Small intestine (tissue), 7 donors: ENCODE measurements at regions not wholly inside any gene's neighbourhood (a gene's known extent, or its start where the extent isn't known, plus 50 kb on each side); places are given as distances from the start of the nearest gene placed in this dataset.

Source experiments
- DNase-seq, 2 donors: peaks; one replicate each; pipeline versions ENCODE4 v3.0.0 to v3.0.0-alpha.2; 2013
- FAIRE-seq: peaks from 2 replicates; lab custom pipeline; 2012; peaks lifted over from hg19 to GRCh38; lab: Jason Lieb, UNC
- H3K27ac ChIP-seq, 3 donors: one replicate each; pipeline ENCODE4 v1.5.1; 2013; ENCODE audit warnings: low read length in 2 of 3, mild to moderate bottlenecking in 2 of 3, control low read depth in 1 of 3, inconsistent platforms in 1 of 3, low read depth in 1 of 3, moderate library complexity in 1 of 3
- H3K27me3 ChIP-seq, 3 donors: one replicate each; pipeline ENCODE4 v1.6.1; 2013; ENCODE audit warnings: low read length in 3 of 3, inconsistent platforms in 1 of 3; ENCODE audit not compliant: control insufficient read depth in 3 of 3, insufficient read depth in 3 of 3
- H3K36me3 ChIP-seq, 3 donors: one replicate each; pipeline ENCODE4 v1.6.1; 2013; ENCODE audit warnings: low read length in 3 of 3, inconsistent platforms in 1 of 3, low read depth in 1 of 3, mild to moderate bottlenecking in 1 of 3, moderate library complexity in 1 of 3; ENCODE audit not compliant: control insufficient read depth in 3 of 3, insufficient read depth in 2 of 3
- H3K4me1 ChIP-seq, 3 donors: one replicate each; pipeline ENCODE4 v1.6.1; 2013; ENCODE audit warnings: low read length in 2 of 3, inconsistent platforms in 1 of 3, low read depth in 1 of 3, mild to moderate bottlenecking in 1 of 3, moderate library complexity in 1 of 3; ENCODE audit not compliant: control insufficient read depth in 3 of 3, insufficient read depth in 2 of 3
- H3K4me3 ChIP-seq, 3 donors: one replicate each; pipeline ENCODE4 v1.5.1; 2013; ENCODE audit warnings: low read length in 3 of 3, control low read depth in 1 of 3, inconsistent platforms in 1 of 3, low read depth in 1 of 3, mild to moderate bottlenecking in 1 of 3, moderate library complexity in 1 of 3
- H3K9me3 ChIP-seq, 2 donors: one replicate each; pipeline ENCODE4 v1.6.1; 2013; ENCODE audit warnings: low read depth in 1 of 2, low read length in 1 of 2; ENCODE audit not compliant: control insufficient read depth in 2 of 2, insufficient read depth in 1 of 2
- WGBS, 3 donors: extraction: QIAGEN DNeasy Blood & Tissue Kit; methylation state at CpG; one replicate each; pipeline ENCODE4 v1.1.7; 2013; 5-methylcytosine and 5-hydroxymethylcytosine counted together
- donor health status: healthy with polysubstance abuse.
- donor health status: control.
- donor health status: control.
- donor health status: Bipolar disorder and iron deficiency.
- donor health status: healthy.

DNA sequence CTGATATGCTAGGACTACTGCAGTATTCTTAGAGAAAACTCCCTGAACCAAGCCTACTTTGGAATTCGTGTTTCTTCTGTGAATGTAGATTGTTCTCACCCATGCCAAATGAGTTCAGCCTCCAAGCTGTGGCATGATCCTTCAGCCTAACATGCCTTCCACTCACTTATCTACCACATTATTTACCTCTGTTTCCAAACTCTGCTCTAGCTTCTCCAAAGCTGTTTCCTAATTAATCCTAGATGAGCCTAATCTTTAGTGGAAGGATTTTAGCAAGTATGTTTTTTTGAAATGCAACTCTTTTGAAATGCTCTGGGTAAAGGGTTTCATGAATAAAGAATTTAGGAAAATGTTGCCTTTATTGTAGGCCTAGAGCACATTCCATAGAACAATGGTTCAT, 152.9 kb upstream of the MMADHC start:
- no peaks in the 10 kb centered on the region for H3K36me3 ChIP-seq
- no peak for DNase-seq
- 76 to 89% (median 88%) methylated on average over 1 of the region's 1 CpG for WGBS, 3 donors
- no peaks in the 10 kb centered on the region for H3K9me3 ChIP-seq
- H3K27me3 ChIP-seq = no peaks in the 10 kb centered on the region
- no peaks in the 10 kb centered on the region for H3K4me1 ChIP-seq
- no peak for FAIRE-seq
- H3K4me3 ChIP-seq = no peak overlapping the region
- H3K27ac ChIP-seq = no peak overlapping the region

GRCh38 chr2:149739883-149740265, 152.3 kb upstream of the MMADHC start:
- Histone ChIP-seq H3K4me3 (no peak overlapping the region), H3K27ac (no peak overlapping the region), H3K9me3 (no peaks in the 10 kb centered on the region), H3K27me3 (no peaks in the 10 kb centered on the region), H3K4me1 (no peaks in the 10 kb centered on the region), H3K36me3 (no peaks in the 10 kb centered on the region)
- FAIRE-seq (no peak), DNase-seq (no peak)
- 90 to 92% (median 90%) methylated on average over 4 of the region's 4 CpGs for WGBS, 3 donors

- no peaks in the 10 kb centered on the region for H3K9me3 ChIP-seq
- no peak overlapping the region for H3K27ac ChIP-seq
- H3K4me1 ChIP-seq = no peaks in the 10 kb centered on the region
- H3K27me3 ChIP-seq = no peaks in the 10 kb centered on the region
- FAIRE-seq (no peak), DNase-seq (no peak)
- H3K36me3 ChIP-seq = no peaks in the 10 kb centered on the region
- 85 to 90% (median 89%) methylated on average over 6 of the region's 6 CpGs for WGBS, 3 donors
- H3K4me3 ChIP-seq = no peak overlapping the region
Observed at GRCh38 chr2:149739171-149739882, 151.8 kb upstream of the MMADHC start.

- H3K4me3 ChIP-seq = no peak overlapping the region
- FAIRE-seq (no peak), DNase-seq (no peak)
- WGBS, 3 donors = 94 to 97% (median 96%) methylated on average over 1 of the region's 1 CpG
- H3K36me3 ChIP-seq = no peaks in the 10 kb centered on the region
- no peaks in the 10 kb centered on the region for H3K27me3 ChIP-seq
- no peak overlapping the region for H3K27ac ChIP-seq
- no peaks in the 10 kb centered on the region for H3K4me1 ChIP-seq
- no peaks in the 10 kb centered on the region for H3K9me3 ChIP-seq
Observed at GRCh38 chr2:149738767-149739166, 151.2 kb upstream of the MMADHC start.

DNA sequence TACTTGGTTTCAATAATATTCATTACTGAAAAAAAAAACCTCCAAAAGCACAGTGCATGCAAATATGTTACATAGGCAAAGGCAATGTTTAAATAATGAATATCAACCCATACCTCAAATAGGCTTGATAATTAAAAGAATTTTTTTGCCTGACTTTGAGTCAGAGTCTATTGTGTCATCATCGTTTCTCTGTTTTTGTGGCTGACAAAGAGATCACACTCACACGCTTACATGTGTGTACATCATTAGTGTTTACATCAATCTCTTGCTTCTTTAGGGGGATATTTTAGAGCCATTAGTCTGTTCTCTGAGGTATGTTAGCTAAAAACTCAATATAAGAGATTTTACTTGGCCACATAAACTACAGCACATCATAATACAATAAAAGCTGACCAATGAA, 150.3 kb upstream of the MMADHC start:
- FAIRE-seq (no peak), DNase-seq (no peak)
- no peaks in the 10 kb centered on the region for H3K27me3 ChIP-seq
- no peaks in the 10 kb centered on the region for H3K9me3 ChIP-seq
- no peak overlapping the region for H3K27ac ChIP-seq
- H3K36me3 ChIP-seq = no peaks in the 10 kb centered on the region
- H3K4me3 ChIP-seq = no peak overlapping the region
- WGBS, 3 donors = 91 to 98% (median 92%) methylated on average over 2 of the region's 2 CpGs
- no peaks in the 10 kb centered on the region for H3K4me1 ChIP-seq

GRCh38 chr2:149735237-149735958, 147.8 kb upstream of the MMADHC start:
- Histone ChIP-seq H3K27me3 (no peaks in the 10 kb centered on the region), H3K9me3 (no peaks in the 10 kb centered on the region), H3K4me3 (no peak overlapping the region), H3K27ac (no peak overlapping the region), H3K36me3 (no peaks in the 10 kb centered on the region), H3K4me1 (no peaks in the 10 kb centered on the region)
- 54 to 86% (median 82%) methylated on average over 4 of the region's 4 CpGs for WGBS, 3 donors
- DNase-seq (no peak), FAIRE-seq (no peak)

DNA sequence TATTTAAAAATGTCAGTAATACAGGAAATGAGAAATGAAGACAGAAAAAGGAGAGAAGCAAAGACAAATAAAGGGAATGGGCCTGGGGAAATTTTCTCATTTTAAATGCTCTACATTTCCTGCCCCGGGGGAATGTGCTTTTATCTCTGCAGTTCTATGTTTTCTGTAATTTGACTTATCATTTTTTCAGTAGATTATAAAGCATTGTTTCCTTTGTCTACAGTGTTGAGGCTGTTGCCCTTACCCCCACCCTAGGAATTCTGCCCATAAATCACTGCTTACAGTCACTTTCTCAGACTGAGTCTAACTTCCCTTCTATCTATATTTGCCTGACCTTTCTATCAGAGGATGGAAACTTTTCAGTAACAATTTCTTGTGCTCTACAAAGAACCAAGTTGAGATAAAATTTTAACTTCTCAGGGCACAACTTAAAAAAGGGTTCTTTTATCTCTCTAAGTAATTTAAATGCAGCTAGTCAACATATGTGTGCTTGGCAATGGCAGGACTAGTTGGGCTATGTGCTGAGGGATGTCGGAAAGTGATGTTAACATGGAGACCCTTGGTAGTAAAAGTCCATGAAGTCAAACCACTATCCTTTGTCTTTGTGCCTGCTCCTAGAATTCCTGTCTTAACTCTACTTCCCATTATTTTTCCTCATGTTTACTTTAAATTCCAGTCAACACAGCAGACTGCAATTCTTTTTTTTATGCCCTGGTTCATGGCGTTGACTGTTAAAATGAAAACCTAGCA, 146.5 kb upstream of the MMADHC start:
- H3K9me3 ChIP-seq = no peaks in the 10 kb centered on the region
- no peaks in the 10 kb centered on the region for H3K4me1 ChIP-seq
- no peaks in the 10 kb centered on the region for H3K36me3 ChIP-seq
- no peak overlapping the region for H3K27ac ChIP-seq
- WGBS, 3 donors = 48 to 60% (median 59%) methylated on average over 3 of the region's 3 CpGs
- FAIRE-seq (no peak), DNase-seq (peak in 1 of 2 donors; percentile 30)
- H3K4me3 ChIP-seq = no peak overlapping the region
- no peaks in the 10 kb centered on the region for H3K27me3 ChIP-seq

DNA sequence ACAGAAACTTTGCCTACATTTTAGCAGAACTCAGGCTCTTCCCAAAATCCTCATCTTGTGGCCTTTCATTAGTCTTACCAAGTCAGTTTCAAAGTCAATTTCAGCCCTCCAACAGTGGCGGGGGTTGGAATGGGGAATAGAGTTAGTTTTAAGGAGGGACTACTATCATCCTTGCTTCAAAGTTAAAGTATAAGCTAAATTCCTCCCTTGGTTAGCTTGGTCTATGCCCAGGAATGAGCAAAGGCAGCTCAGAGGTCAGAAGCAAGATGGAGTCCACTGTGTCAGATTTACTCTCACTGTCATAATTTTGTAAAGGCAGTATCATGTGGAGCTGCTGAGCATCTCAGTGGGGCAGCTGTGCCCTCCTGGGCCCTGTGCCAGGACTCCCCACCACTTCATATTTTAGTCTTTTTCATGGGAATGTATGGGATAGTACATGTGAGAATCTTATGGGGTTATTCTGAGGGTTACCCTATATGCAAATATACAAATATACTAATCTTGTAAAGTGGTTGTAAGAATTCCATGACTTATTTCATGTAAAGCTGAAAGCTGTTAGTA, 145.2 kb upstream of the MMADHC start:
- FAIRE-seq = no peak
- H3K27ac ChIP-seq = no peak overlapping the region
- H3K27me3 ChIP-seq = no peaks in the 10 kb centered on the region
- no peaks in the 10 kb centered on the region for H3K9me3 ChIP-seq
- no peaks in the 10 kb centered on the region for H3K4me1 ChIP-seq
- no peaks in the 10 kb centered on the region for H3K36me3 ChIP-seq
- 92 to 96% (median 96%) methylated on average over 1 of the region's 1 CpG for WGBS, 3 donors
- DNase-seq = peak in 1 of 2 donors; percentile 22
- H3K4me3 ChIP-seq = no peak overlapping the region
